HUES64 (cell line): ENCODE measurements at regions not wholly inside any gene's neighbourhood (a gene's known extent, or its start where the extent isn't known, plus 50 kb on each side); places are given as distances from the start of the nearest gene placed in this dataset.

Experiments used
- H3K27ac ChIP-seq: 2 replicates; pipeline ENCODE4 v1.7.0; 2013; ENCODE audit warnings: low read depth, low read length, inconsistent platforms
- H3K27me3 ChIP-seq: 2 replicates; pipeline ENCODE4 v1.6.1; 2013; ENCODE audit warnings: mild to moderate bottlenecking, low read length; ENCODE audit not compliant: insufficient read depth
- H3K36me3 ChIP-seq: 2 replicates; pipeline ENCODE4 v1.6.1; 2013; ENCODE audit warnings: mild to moderate bottlenecking, low read length; ENCODE audit not compliant: insufficient read depth
- H3K4me1 ChIP-seq: 2 replicates; pipeline ENCODE4 v1.6.1; 2013; ENCODE audit warnings: mild to moderate bottlenecking, low read length, moderate library complexity; ENCODE audit not compliant: insufficient read depth
- H3K4me3 ChIP-seq: 2 replicates; pipeline ENCODE4 v1.5.1; 2013; ENCODE audit warnings: mild to moderate bottlenecking, low read length, moderate library complexity
- H3K9ac ChIP-seq: 2 replicates; pipeline ENCODE4 v1.6.1; 2013; ENCODE audit warnings: mild to moderate bottlenecking, low read depth, low read length
- H3K9me3 ChIP-seq: 2 replicates; pipeline ENCODE4 v1.6.1; 2013; ENCODE audit warnings: low read depth, low read length; ENCODE audit not compliant: insufficient read depth
- WGBS: fragments of 150-250, 120-280 bp; methylation state at CpG from one replicate; pipeline ENCODE4 v1.1.7; 2013; ENCODE audit warnings: missing lambda C conversion rate; 5-methylcytosine and 5-hydroxymethylcytosine counted together

DNA sequence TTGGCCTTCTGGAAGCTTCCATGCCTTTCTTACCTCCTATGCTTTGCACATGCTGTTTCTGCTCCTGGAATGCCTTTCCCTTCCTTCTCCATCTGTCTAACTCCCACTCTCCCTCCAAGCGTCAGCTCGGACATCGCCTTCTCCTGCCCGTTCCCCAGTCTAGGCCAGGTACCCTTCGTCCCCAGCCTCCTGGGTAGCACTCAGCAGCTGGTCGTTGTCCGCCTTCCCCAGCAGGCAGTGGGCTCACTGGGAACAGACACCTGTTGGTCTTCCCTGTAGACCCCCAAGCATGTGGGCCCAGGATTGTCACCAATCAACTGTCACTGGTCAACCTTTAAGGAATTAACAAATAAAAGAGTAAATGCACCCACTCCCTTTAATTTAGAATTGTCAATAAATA, 202.2 kb downstream of the RGS3 start:
- no peak overlapping the region for H3K4me3 ChIP-seq
- 90% methylated on average over 7 of the region's 7 CpGs for WGBS

DNA sequence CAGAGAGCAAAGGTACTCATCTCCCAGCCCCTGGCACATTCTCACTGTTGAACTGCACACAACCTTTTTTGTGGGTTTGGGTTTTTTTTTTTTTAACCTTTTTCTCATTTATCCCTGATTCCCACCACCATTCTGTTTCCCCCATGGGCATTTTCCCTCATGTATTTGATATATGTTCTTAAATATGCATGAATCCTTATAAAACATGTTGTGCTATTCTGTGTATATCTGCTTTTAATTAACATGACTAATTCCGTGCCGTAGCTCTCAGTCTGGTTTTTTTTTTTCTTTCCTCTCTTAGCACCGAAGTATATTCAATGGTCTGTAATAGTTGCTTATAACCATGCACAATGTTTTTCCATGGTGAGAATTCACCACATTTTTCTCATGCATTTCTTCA, 204.5 kb downstream of the RGS3 start:
- H3K36me3 ChIP-seq, result no peaks in the 10 kb centered on the region
- H3K9me3 ChIP-seq, result no peaks in the 10 kb centered on the region
- H3K4me3 ChIP-seq, result no peak overlapping the region
- no peak overlapping the region for H3K9ac ChIP-seq
- H3K4me1 ChIP-seq, result no peaks in the 10 kb centered on the region
- 97% methylated on average over 3 of the region's 3 CpGs for WGBS
- no peaks in the 10 kb centered on the region for H3K27me3 ChIP-seq
- no peak overlapping the region for H3K27ac ChIP-seq

More for the DNA sequence above, 202.2 kb downstream of the RGS3 start:
- Histone ChIP-seq H3K4me1 (no peaks in the 10 kb centered on the region), H3K27me3 (no peaks in the 10 kb centered on the region), H3K9ac (no peak overlapping the region), H3K36me3 (no peaks in the 10 kb centered on the region), H3K9me3 (no peaks in the 10 kb centered on the region), H3K27ac (no peak overlapping the region)

DNA sequence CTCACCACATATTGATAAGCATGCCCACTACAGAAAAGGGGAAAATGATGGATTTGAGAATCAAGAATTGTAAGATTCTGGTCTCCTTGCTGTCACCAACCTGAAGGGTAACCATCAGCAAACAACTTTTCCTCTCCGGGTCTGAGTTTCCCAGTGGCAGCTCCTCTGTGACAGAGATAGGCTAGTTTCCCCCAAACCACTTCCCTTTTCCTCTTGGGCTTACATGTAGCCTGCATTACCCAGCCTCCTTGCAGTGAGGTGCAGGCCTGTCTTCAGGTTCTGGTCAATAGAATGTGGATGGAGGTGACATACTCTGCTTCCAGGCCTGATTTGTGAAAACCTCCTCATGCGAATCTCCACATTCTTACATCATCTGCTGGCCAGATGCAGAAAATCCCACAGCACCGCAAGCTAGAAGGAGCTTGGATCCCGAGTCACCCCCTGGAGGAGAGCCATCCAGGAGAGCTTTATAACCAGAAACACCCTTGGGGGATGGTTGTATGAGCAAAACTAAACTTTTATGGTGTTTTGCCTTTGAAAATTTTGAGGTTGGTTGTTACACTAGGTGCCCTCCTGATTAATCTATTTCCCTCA, 206.1 kb downstream of the RGS3 start:
- H3K27ac ChIP-seq, result no peak overlapping the region
- no peaks in the 10 kb centered on the region for H3K4me1 ChIP-seq
- H3K36me3 ChIP-seq, result no peaks in the 10 kb centered on the region
- H3K9me3 ChIP-seq, result no peaks in the 10 kb centered on the region
- no peak overlapping the region for H3K4me3 ChIP-seq
- no peaks in the 10 kb centered on the region for H3K27me3 ChIP-seq
- WGBS, result 83% methylated on average over 4 of the region's 4 CpGs
- no peak overlapping the region for H3K9ac ChIP-seq

DNA sequence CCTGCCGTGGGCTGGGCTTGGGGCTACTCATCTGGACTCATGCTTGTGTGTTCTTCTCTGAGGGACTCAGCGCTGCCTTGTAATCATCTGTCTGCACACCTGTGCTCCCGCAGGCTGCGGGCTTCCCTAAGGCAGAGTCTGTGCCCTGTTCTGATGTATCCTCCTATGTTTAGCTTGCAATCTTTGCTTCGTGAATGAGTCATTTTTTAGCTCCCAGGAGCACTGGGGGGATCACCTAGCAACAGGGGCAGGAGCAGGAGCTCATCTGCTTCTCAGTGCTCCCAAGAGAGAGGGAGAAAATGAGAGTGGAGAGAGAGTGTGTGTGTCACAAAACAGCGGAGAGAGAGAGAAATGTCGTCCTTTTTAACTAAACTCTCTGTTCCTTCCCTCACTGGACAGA, 202.4 kb upstream of the ZNF618 start:
- Histone ChIP-seq H3K27me3 (no peaks in the 10 kb centered on the region; the same call in 1 of the 2 replicates), H3K27ac (no peak overlapping the region), H3K4me1 (no peaks in the 10 kb centered on the region), H3K9me3 (no peaks in the 10 kb centered on the region), H3K4me3 (no peak overlapping the region), H3K9ac (no peak overlapping the region), H3K36me3 (no peaks in the 10 kb centered on the region)
- 61% methylated on average over 7 of the region's 7 CpGs for WGBS

DNA sequence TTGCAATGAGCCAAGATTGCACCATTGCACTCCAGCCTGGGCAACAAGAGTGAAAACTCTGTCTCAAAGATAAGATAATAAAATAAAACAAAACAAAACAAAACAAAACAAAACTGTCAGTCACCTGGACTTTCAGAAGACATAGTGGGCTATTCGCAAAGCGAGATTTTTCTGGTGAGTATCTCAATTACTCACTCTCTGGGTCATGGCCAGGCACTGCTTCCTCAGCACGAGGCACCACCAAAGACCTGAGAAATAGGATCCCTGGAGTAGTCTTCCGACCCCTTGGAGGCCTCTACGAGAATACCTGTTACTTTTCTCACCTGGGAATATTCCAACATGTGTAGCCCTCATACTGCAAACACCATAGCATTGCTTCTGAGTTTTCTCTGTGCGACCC, 201.7 kb upstream of the ZNF618 start:
- 69% methylated on average over 6 of the region's 6 CpGs for WGBS
- no peak overlapping the region for H3K9ac ChIP-seq
- no peak overlapping the region for H3K27ac ChIP-seq
- H3K27me3 ChIP-seq, result no peaks in the 10 kb centered on the region; the same call in 1 of the 2 replicates
- H3K9me3 ChIP-seq, result no peaks in the 10 kb centered on the region
- H3K4me1 ChIP-seq, result no peaks in the 10 kb centered on the region
- H3K4me3 ChIP-seq, result no peak overlapping the region
- no peaks in the 10 kb centered on the region for H3K36me3 ChIP-seq

DNA sequence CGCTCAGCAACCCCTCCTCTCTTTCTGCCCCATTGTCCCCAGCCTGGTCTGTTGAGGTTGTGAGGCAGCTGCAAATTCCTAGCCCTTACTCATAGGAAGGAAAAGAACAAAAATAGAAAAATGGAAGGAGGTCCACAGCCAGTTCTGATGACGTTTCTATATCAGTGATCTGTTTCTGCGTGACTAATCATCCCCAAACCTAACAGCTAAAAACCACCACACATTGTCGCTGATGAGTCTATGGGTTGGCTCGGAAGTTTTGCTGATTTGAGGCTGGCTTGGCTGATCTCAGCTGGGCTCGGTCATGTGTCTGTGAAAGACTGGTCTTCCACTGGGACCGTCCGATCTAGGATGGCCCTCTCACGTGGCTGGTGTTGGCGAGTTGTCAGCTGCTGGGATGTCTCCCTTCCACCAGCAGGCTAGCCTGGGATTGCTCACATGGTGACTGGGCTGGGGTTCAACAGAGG, 200.6 kb upstream of the ZNF618 start:
- H3K4me3 ChIP-seq, result no peak overlapping the region
- no peaks in the 10 kb centered on the region for H3K4me1 ChIP-seq
- H3K36me3 ChIP-seq, result no peaks in the 10 kb centered on the region
- 94% methylated on average over 10 of the region's 10 CpGs for WGBS
- H3K9ac ChIP-seq, result no peak overlapping the region
- peaks cover 2% of the 10 kb centered on the region; the same call in 1 of the 2 replicates for H3K27me3 ChIP-seq
- no peak overlapping the region for H3K27ac ChIP-seq
- no peaks in the 10 kb centered on the region for H3K9me3 ChIP-seq

DNA sequence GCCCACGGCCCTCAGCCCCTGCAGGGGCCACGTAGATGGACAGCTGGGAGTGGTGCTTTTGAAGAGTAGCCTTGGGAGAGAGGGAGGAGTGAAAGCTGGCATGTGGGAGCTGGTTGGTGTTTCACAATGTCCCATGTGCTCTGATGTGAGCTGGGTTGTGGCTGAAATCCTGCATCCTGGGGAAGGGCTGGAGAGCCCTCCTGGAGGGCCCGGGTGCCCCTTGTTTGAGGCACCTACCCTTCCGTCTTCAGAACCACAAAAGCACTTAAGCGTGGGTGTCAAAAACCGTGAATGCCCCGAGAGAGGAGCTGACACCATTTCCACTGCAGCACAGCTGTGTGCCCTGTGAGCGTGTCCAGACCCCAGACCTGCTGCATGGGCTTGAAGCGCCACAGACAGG, 199.1 kb upstream of the ZNF618 start:
- WGBS, result 88% methylated on average over 9 of the region's 9 CpGs
- H3K9me3 ChIP-seq, result no peaks in the 10 kb centered on the region
- H3K4me1 ChIP-seq, result no peaks in the 10 kb centered on the region
- H3K36me3 ChIP-seq, result no peaks in the 10 kb centered on the region
- H3K9ac ChIP-seq, result no peak overlapping the region
- H3K27ac ChIP-seq, result no peak overlapping the region
- H3K4me3 ChIP-seq, result no peak overlapping the region
- H3K27me3 ChIP-seq, result peaks cover 2% of the 10 kb centered on the region; the same call in 1 of the 2 replicates

DNA sequence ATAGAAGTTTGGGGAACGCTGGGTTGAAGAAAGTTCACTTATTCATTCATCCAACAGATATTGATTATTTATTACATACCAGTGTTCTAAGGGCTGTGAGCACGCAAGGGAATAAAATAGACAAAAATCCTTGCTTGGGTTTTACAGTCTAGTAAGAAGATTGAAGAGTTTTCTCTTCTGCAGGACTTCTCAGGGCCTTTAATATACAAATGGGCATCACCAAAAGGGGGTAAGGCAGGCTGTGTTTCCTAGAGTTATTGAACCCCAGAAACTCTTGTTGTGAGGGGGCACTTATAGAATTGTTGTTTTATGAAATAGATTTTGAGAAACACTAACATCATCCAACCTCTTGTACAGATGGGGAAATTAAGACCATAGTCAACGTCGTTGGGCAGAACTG, 198.5 kb upstream of the ZNF618 start:
- 92% methylated on average over 3 of the region's 4 CpGs for WGBS
- H3K36me3 ChIP-seq, result no peaks in the 10 kb centered on the region
- H3K9ac ChIP-seq, result no peak overlapping the region
- H3K4me1 ChIP-seq, result no peaks in the 10 kb centered on the region
- no peak overlapping the region for H3K27ac ChIP-seq
- H3K9me3 ChIP-seq, result no peaks in the 10 kb centered on the region
- H3K4me3 ChIP-seq, result no peak overlapping the region
- H3K27me3 ChIP-seq, result peaks cover 2% of the 10 kb centered on the region; the same call in 1 of the 2 replicates

DNA sequence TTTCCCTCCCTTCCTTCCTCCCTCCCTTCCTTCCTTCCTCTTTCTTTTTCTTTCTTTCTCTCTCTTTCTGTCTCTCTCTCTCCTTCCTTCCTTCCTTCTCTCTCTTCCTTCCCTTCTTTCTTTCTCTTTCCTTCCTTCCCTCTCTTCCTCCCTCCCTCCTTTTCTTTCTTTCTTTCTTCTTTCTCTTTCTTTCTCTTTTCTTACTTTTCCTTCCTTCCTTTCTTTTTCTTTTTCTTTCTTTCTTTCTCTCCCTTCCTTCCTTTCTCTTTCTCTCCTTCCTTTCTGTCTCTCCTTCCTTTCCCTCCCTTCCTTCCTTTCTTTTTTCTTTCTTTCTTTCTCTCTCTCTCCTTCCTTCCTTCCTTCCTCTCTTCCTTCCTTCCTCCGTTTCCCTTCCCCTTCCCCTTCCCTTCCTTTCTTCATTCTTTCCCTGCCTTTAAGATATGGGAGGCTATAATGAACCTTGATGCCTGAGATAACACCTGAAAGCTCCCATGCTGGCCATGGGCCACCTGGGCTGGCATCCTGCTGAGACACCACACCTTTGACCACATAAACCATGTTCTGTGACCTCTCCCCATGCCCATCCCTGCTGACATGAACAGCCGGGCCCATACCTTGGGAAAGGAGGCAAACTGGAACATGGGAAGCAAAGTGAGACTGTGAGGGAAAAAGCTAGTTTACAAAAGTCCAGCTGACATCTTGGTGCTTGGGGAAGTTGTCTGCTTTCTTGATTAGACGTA, 197.8 kb upstream of the ZNF618 start:
- Histone ChIP-seq H3K4me3 (no peak overlapping the region), H3K9ac (no peak overlapping the region), H3K27me3 (peaks cover 2% of the 10 kb centered on the region; the same call in 1 of the 2 replicates), H3K27ac (no peak overlapping the region), H3K4me1 (no peaks in the 10 kb centered on the region), H3K36me3 (no peaks in the 10 kb centered on the region), H3K9me3 (no peaks in the 10 kb centered on the region)
- 72% methylated on average over 2 of the region's 3 CpGs for WGBS

DNA sequence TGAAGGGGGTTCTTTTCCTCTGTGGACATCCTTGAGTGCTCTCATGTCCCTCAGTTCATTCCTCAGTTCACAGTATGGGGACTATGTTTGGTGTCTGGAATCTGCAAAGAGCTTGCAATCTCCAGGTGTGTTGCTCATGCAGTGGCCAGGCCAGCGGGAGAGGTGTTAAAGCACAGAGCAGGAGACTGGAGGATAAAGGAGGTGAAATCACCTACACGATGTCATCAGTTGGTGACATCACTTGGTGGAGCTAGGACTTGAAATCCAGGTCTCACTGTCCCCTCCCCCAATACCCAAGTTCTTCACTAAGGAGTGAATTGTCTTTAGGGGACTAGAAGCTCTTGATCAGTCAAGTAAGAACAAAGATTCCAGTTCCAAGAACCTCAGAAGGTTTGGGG, 197.3 kb upstream of the ZNF618 start:
- Histone ChIP-seq H3K36me3 (no peaks in the 10 kb centered on the region), H3K9ac (no peak overlapping the region), H3K27me3 (peaks cover 2% of the 10 kb centered on the region; the same call in 1 of the 2 replicates), H3K9me3 (no peaks in the 10 kb centered on the region), H3K27ac (no peak overlapping the region), H3K4me1 (no peaks in the 10 kb centered on the region), H3K4me3 (no peak overlapping the region)
- 77% methylated on average over 2 of the region's 2 CpGs for WGBS

DNA sequence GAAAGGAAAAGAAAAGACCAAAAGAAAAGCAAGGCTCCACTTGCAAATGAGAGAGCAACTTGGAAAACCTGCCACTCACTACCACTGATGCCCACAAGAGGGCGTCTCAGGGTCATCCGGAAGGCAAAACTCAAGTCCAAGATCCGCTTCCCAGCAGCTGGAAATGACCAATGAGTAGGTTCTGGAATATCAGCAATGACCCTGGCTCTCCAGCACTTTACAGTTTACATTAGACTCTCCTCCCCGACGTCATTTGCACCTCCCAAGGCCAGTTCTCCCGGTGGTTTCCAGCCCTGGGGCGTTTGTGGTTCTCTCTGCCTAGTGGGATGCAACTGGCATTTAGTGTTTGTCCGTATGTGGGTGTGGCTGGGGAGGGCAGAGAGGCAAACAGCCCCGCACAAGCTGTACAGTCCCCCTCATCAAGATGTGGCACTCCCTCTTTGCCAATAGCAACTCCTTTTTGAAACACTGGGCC, 193.8 kb upstream of the ZNF618 start:
- Histone ChIP-seq H3K9me3 (no peaks in the 10 kb centered on the region), H3K27me3 (peaks cover 28% of the 10 kb centered on the region), H3K27ac (no peak overlapping the region), H3K4me1 (0 out of 2 replicates have a peak, but pooled peaks cover under 1% of the 10 kb centered on the region), H3K4me3 (no peak overlapping the region), H3K36me3 (no peaks in the 10 kb centered on the region), H3K9ac (no peak overlapping the region)
- WGBS, result 19% methylated on average over 9 of the region's 9 CpGs
